ENCODE measurements at regions not wholly inside any gene's neighbourhood (a gene's known extent, or its start where the extent isn't known, plus 50 kb on each side); places are given as distances from the start of the nearest gene placed in this dataset.

GRCh38 chr20:53779822-53780221, 186.2 kb upstream of the ZNF217 start:
- TF ChIP-seq CTCF (IDR thresholded peaks at IDR 0.05 in 4 of 5, conservative IDR thresholded peaks at IDR 0.05 in 1 of 5) (no peak), POLR2A (IDR thresholded peaks at IDR 0.05) (no peak)

Measured in gastrocnemius medialis (tissue), 4 donors.